Natural killer cell treated with Interleukin-12 subunit alpha and Interleukin-12 subunit beta and Interleukin-15 and Interleukin-18, amount 100 ng/mL, for 72 hours (primary cell): ENCODE measurements at regions not wholly inside any gene's neighbourhood (a gene's known extent, or its start where the extent isn't known, plus 50 kb on each side); places are given as distances from the start of the nearest gene placed in this dataset.
"Not testable (repeated sequence)": the region's sequence is repeated elsewhere in the genome, so short reads cannot be mapped to it uniquely, and the experiment has no call there.

Experiments used
- ATAC-seq, 2 donors: fragments of 150-1000 bp; cut with Tn5 transposase in 1 of 2; sonication (Bioruptor Pico), chemical (Tn5 transposase) in 1 of 2; 2 replicates each; pipeline ENCODE4 v1.10.0; 2021
- DNase-seq: peaks from one replicate; pipeline ENCODE4 v3.0.0; 2022; ENCODE audit warnings: low spot score
- H3K27ac Mint-ChIP-seq, 2 donors: 1 replicate in 1 of 2; 2 replicates in 1 of 2; pipeline ENCODE4 v1.8.0; 2022; ENCODE audit warnings: mixed read lengths in 2 of 2, mild to moderate bottlenecking in 1 of 2, moderate library complexity in 1 of 2
- H3K27me3 Mint-ChIP-seq, 2 donors: 1 replicate in 1 of 2; 2 replicates in 1 of 2; pipeline ENCODE4 v1.8.0; 2022; ENCODE audit warnings: mixed read lengths in 2 of 2
- H3K36me3 Mint-ChIP-seq: one replicate; pipeline ENCODE4 v1.8.0; 2022; ENCODE audit warnings: mixed read lengths
- H3K4me1 Mint-ChIP-seq, 2 donors: 1 replicate in 1 of 2; 2 replicates in 1 of 2; pipeline ENCODE4 v1.8.0; 2022; ENCODE audit warnings: low read depth in 2 of 2, mixed read lengths in 2 of 2, mild to moderate bottlenecking in 1 of 2
- H3K4me3 Mint-ChIP-seq: one replicate; pipeline ENCODE4 v1.8.0; 2022; ENCODE audit warnings: mixed read lengths
- H3K9me3 Mint-ChIP-seq: 2 replicates; pipeline ENCODE4 v1.8.0; 2022; ENCODE audit warnings: mixed read lengths

GRCh38 chr16:88202207-88202745, 180.5 kb upstream of the ZNF469 start:
- no peak overlapping the region for H3K27ac Mint-ChIP-seq
- ATAC-seq: no peak
- no peak for DNase-seq
- no peaks in the 10 kb centered on the region for H3K4me1 Mint-ChIP-seq
- no peaks in the 10 kb centered on the region for H3K27me3 Mint-ChIP-seq
- H3K36me3 Mint-ChIP-seq: no peaks in the 10 kb centered on the region
- no peak overlapping the region for H3K4me3 Mint-ChIP-seq
- H3K9me3 Mint-ChIP-seq: no peaks in the 10 kb centered on the region

- H3K36me3 Mint-ChIP-seq, H3K9me3 Mint-ChIP-seq, DNase-seq, H3K27me3 Mint-ChIP-seq, H3K4me1 Mint-ChIP-seq, H3K27ac Mint-ChIP-seq, H3K4me3 Mint-ChIP-seq, ATAC-seq: not testable (repeated sequence)
These were observed 179.7 kb upstream of the ZNF469 start for GRCh38 chr16:88202856-88203681.

GRCh38 chr16:88204131-88205110, 178.3 kb upstream of the ZNF469 start:
- not testable (repeated sequence) for H3K4me1 Mint-ChIP-seq, DNase-seq, H3K27me3 Mint-ChIP-seq, H3K4me3 Mint-ChIP-seq, H3K36me3 Mint-ChIP-seq, H3K27ac Mint-ChIP-seq, ATAC-seq, H3K9me3 Mint-ChIP-seq

GRCh38 chr16:88205482-88205881, 177.3 kb upstream of the ZNF469 start:
- not testable (repeated sequence) for H3K27me3 Mint-ChIP-seq, H3K4me3 Mint-ChIP-seq, H3K9me3 Mint-ChIP-seq, DNase-seq, ATAC-seq, H3K36me3 Mint-ChIP-seq, H3K27ac Mint-ChIP-seq, H3K4me1 Mint-ChIP-seq

GRCh38 chr16:88206006-88206405, 176.8 kb upstream of the ZNF469 start:
- not testable (repeated sequence) for ATAC-seq, H3K4me3 Mint-ChIP-seq, H3K27me3 Mint-ChIP-seq, H3K9me3 Mint-ChIP-seq, H3K4me1 Mint-ChIP-seq, H3K36me3 Mint-ChIP-seq, H3K27ac Mint-ChIP-seq
- DNase-seq: peak; percentile 15

GRCh38 chr16:88206516-88206915, 176.2 kb upstream of the ZNF469 start:
- not testable (repeated sequence) for H3K36me3 Mint-ChIP-seq, H3K4me1 Mint-ChIP-seq, H3K4me3 Mint-ChIP-seq, H3K27ac Mint-ChIP-seq, H3K27me3 Mint-ChIP-seq, ATAC-seq, H3K9me3 Mint-ChIP-seq, DNase-seq

GRCh38 chr16:88208112-88208511, 174.6 kb upstream of the ZNF469 start:
- no peak overlapping the region for H3K27ac Mint-ChIP-seq
- H3K4me3 Mint-ChIP-seq: no peak overlapping the region
- no peaks in the 10 kb centered on the region for H3K4me1 Mint-ChIP-seq
- DNase-seq: peak; percentile 51
- no peaks in the 10 kb centered on the region for H3K9me3 Mint-ChIP-seq
- peaks cover 11 to 24% of the 10 kb centered on the region in 2 donors for H3K27me3 Mint-ChIP-seq
- ATAC-seq: no peak
- no peaks in the 10 kb centered on the region for H3K36me3 Mint-ChIP-seq

GRCh38 chr16:88208776-88209175, 174.0 kb upstream of the ZNF469 start:
- not testable (repeated sequence) for H3K4me1 Mint-ChIP-seq, ATAC-seq, H3K27ac Mint-ChIP-seq

GRCh38 chr16:88209579-88209978, 173.2 kb upstream of the ZNF469 start:
- H3K4me3 Mint-ChIP-seq, H3K4me1 Mint-ChIP-seq, DNase-seq, ATAC-seq, H3K9me3 Mint-ChIP-seq, H3K27ac Mint-ChIP-seq, H3K36me3 Mint-ChIP-seq: not testable (repeated sequence)
- peaks cover 11 to 24% of the 10 kb centered on the region in 2 donors for H3K27me3 Mint-ChIP-seq

More at GRCh38 chr16:88208776-88209175, 174.0 kb upstream of the ZNF469 start:
- not testable (repeated sequence) for H3K4me3 Mint-ChIP-seq, DNase-seq, H3K9me3 Mint-ChIP-seq, H3K36me3 Mint-ChIP-seq
- peaks cover 11 to 24% of the 10 kb centered on the region in 2 donors for H3K27me3 Mint-ChIP-seq

GRCh38 chr16:88213937-88214336, 168.8 kb upstream of the ZNF469 start:
- H3K4me3 Mint-ChIP-seq, H3K9me3 Mint-ChIP-seq, H3K27ac Mint-ChIP-seq, ATAC-seq, H3K36me3 Mint-ChIP-seq, H3K4me1 Mint-ChIP-seq: not testable (repeated sequence)
- H3K27me3 Mint-ChIP-seq: peaks cover 14 to 40% of the 10 kb centered on the region in 2 donors
- peak; percentile 15 for DNase-seq

GRCh38 chr16:88221001-88221761, 161.6 kb upstream of the ZNF469 start:
- not testable (repeated sequence) for H3K4me3 Mint-ChIP-seq, H3K36me3 Mint-ChIP-seq, H3K4me1 Mint-ChIP-seq, H3K9me3 Mint-ChIP-seq, H3K27ac Mint-ChIP-seq
- H3K27me3 Mint-ChIP-seq: peaks cover 10 to 17% of the 10 kb centered on the region in 2 donors
- DNase-seq: peak; percentile 28
- peak; percentile 40 to 46 for ATAC-seq

- H3K36me3 Mint-ChIP-seq, H3K4me3 Mint-ChIP-seq, DNase-seq: not testable (repeated sequence)
These were observed 159.1 kb upstream of the ZNF469 start for GRCh38 chr16:88223696-88224095.

More at GRCh38 chr16:88223696-88224095, 159.1 kb upstream of the ZNF469 start:
- H3K27me3 Mint-ChIP-seq: peaks cover 8 to 10% of the 10 kb centered on the region in 2 donors
- ATAC-seq, H3K4me1 Mint-ChIP-seq, H3K27ac Mint-ChIP-seq, H3K9me3 Mint-ChIP-seq: not testable (repeated sequence)
